ENCODE measurements at regions not wholly inside any gene's neighbourhood (a gene's known extent, or its start where the extent isn't known, plus 50 kb on each side); places are given as distances from the start of the nearest gene placed in this dataset.
"Not testable (repeated sequence)": the region's sequence is repeated elsewhere in the genome, so short reads cannot be mapped to it uniquely, and the experiment has no call there.

DNA sequence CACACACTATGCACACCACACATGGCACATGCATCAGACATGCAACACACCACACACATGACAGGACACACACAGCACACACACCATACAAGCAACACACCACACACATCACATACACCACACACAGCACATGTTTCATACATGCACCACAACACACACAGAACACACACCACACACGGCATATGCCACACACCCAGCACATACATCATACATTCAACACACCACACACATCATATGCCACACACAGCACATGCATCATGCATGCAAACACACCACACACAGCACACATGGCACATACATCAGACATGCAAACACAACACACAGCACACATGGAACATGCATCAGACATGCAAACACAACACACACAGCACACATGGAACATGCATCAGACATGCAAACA, 80.7 kb upstream of the LRPAP1 start:
- Histone ChIP-seq H3K36me3 (no peaks in the 10 kb centered on the region), H3K27me3 (ENCODE audit: low read depth) (peaks cover 3% of the 10 kb centered on the region), H3K4me3 (no peak overlapping the region), H3K27ac (no peak overlapping the region), H3K9me3 (no peaks in the 10 kb centered on the region), H3K4me1 (no peaks in the 10 kb centered on the region)
- ATAC-seq (no peak), DNase-seq (no peak)
- intact Hi-C loops (cut with DNase I) = no loop called here
- TF ChIP-seq, protein P1, sequence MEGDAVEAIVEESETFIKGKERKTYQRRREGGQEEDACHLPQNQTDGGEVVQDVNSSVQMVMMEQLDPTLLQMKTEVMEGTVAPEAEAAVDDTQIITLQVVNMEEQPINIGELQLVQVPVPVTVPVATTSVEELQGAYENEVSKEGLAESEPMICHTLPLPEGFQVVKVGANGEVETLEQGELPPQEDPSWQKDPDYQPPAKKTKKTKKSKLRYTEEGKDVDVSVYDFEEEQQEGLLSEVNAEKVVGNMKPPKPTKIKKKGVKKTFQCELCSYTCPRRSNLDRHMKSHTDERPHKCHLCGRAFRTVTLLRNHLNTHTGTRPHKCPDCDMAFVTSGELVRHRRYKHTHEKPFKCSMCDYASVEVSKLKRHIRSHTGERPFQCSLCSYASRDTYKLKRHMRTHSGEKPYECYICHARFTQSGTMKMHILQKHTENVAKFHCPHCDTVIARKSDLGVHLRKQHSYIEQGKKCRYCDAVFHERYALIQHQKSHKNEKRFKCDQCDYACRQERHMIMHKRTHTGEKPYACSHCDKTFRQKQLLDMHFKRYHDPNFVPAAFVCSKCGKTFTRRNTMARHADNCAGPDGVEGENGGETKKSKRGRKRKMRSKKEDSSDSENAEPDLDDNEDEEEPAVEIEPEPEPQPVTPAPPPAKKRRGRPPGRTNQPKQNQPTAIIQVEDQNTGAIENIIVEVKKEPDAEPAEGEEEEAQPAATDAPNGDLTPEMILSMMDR (IDR thresholded peaks at IDR 0.05) = no peak

DNA sequence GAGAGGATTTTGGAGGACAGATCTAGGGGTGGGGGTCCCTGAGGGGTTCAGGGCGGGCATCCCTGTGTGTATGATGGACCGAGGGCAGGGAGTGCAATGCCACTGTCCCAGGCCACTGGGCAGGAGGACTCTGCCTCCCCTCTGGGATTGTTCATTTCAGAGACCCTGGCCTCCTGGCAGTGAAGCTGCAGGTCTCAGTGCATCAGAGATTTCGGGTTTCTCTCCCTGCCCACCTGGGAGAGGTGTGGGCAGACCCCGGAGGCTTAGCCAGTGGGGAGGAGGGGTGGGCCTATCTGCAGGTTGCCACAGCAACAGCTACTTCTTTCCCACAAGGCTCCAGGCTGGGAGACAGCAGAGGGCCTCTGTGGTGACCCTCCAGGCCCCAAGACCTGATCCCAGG, 80.1 kb upstream of the LRPAP1 start:
- ATAC-seq = no peak
- H3K4me1 ChIP-seq = no peaks in the 10 kb centered on the region
- peaks cover 3% of the 10 kb centered on the region for H3K27me3 ChIP-seq (ENCODE audit: low read depth)
- TF ChIP-seq, protein P1 (IDR thresholded peaks at IDR 0.05) = no peak
- DNase-seq = no peak
- H3K36me3 ChIP-seq = no peaks in the 10 kb centered on the region
- intact Hi-C loops (cut with DNase I) = no loop called here
- no peak overlapping the region for H3K27ac ChIP-seq
- H3K9me3 ChIP-seq = no peaks in the 10 kb centered on the region
- H3K4me3 ChIP-seq = no peak overlapping the region

DNA sequence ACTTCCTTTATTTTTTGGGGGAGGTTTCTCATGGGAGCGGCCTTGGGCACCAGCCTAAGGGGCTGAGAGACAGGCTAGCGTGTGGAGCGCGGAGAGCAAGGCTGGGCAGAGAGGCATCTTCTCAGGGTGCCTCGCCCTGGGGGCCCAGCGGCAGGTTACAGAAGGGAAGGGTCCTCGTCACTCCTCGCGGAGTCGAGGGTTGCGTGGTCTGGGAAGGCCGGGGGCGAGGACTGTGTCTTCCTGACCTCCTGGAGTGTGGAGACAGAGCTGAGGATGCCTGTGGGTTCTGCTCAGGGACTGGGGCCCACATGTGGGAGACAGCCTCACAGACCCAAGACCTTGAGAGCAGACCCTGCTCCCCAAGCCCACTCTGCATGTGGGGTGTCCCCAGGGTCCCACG, 79.6 kb upstream of the LRPAP1 start:
- intact Hi-C loops (cut with DNase I) = no loop called here

DNA sequence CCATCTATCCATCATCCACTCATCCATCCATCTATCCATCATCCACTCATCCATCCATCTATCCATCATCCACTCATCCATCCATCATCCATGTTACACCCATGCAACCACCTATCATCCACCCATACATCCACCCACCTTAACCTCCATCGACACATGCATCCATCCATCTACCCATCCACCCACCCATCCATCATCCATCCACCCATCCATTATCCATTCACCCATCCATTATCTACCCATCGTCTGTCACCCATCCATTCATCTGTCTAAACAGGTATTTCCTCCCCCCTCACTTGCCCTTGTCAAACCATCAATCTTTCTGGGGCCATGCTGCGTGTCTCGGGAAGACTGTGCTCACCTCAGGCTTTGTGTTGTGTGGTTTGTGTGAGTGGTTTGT, 78.6 kb upstream of the LRPAP1 start:
- H3K9me3 ChIP-seq; DNase-seq; H3K36me3 ChIP-seq; intact Hi-C loops (cut with DNase I); ATAC-seq; H3K27me3 ChIP-seq (ENCODE audit: low read depth); H3K27ac ChIP-seq; H3K4me3 ChIP-seq; H3K4me1 ChIP-seq: not testable (repeated sequence)

More for the DNA sequence above, 79.6 kb upstream of the LRPAP1 start:
- Histone ChIP-seq H3K36me3 (no peaks in the 10 kb centered on the region), H3K9me3 (no peaks in the 10 kb centered on the region), H3K4me1 (no peaks in the 10 kb centered on the region), H3K4me3 (no peak overlapping the region), H3K27ac (no peak overlapping the region), H3K27me3 (ENCODE audit: low read depth) (peaks cover 3% of the 10 kb centered on the region)
- TF ChIP-seq, protein P1 (IDR thresholded peaks at IDR 0.05) = no peak
- DNase-seq = no peak
- no peak for ATAC-seq

DNA sequence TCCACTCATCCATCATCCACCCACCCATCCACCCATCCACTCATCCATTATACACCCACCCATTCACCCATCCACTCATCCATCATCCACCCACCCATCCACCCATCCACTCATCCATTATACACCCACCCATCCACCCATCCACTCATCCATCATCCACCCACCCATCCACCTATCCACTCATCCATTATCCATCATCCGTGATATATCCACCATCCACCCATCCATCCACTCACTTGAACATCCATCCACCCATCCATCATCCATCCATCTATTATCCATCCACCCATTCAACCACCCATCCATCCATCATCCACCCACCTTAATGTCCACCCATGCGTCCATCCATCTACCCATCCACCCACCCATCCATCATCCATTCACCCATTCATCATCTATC, 77.7 kb upstream of the LRPAP1 start:
- intact Hi-C loops (cut with DNase I); DNase-seq; H3K27me3 ChIP-seq (ENCODE audit: low read depth); H3K36me3 ChIP-seq; ATAC-seq; H3K4me1 ChIP-seq; H3K4me3 ChIP-seq; H3K9me3 ChIP-seq; H3K27ac ChIP-seq: not testable (repeated sequence)

DNA sequence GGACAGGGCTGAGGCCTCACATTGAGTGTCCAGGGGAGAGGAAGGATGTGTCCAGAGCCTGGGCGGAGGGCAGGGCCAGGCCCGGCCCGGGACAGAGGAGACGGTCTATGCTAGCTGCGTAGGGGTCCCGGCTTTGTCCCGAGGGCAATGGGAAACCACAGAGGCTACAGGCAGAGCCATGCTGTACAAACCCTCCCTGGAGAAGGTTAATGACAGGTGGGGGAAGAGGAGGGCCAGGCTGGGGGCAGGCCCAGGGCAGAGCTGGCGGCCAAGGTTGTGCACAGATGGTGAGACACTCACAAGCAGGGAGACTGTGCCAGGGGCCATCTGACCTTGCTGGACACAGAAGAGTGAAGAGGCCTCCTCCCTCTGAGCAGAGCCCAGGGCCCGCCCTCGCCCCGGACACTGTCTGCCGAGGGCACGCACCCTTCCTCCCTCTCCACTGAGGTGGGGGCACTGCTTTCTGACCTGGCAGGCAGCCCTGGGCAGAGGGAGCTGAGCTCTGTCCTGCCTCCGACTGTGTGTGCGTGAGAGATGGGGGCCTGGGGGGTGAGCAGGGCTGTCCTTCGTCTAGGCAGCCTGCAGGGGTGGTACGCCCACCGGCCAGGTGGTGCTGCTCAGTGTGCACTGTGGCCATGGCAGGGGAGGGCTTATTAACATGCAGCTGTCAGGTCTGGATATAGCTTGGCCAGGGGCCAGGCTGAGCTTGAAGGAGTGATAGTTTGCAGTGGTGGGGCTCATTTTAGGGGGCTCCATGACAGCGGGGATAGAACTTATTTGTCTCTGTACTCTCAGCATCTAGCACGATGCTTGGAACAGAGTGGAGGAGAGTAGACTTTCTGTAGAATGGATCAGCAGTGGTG, 75.7 kb upstream of the LRPAP1 start:
- no peak overlapping the region for H3K27ac ChIP-seq
- no peaks in the 10 kb centered on the region for H3K4me1 ChIP-seq
- no peaks in the 10 kb centered on the region for H3K9me3 ChIP-seq
- TF ChIP-seq, protein P1 (IDR thresholded peaks at IDR 0.05) = no peak
- no peaks in the 10 kb centered on the region for H3K27me3 ChIP-seq (ENCODE audit: low read depth)
- intact Hi-C loops (cut with DNase I) = no loop called here
- DNase-seq (no peak), ATAC-seq (no peak)
- no peak overlapping the region for H3K4me3 ChIP-seq
- no peaks in the 10 kb centered on the region for H3K36me3 ChIP-seq

DNA sequence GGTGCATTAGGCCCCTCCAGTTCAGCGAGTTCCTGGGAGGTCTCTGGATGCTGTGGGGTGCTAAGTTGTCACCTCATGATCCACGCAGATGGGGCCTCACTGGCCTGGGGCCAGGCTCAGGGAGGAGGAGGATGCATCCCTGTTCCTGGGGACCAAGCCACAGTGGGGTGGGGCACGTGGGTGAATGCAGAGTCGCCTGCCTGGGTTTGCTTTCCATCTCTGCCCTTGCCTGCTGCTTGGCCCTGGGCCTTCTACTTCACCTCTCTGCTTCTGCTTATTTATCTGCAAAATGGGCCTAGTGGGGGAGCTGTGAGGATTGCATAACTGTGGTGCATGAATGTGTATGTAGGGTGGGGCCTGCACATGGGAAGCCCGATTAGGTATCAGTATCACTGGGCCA, 74.6 kb upstream of the LRPAP1 start:
- H3K4me3 ChIP-seq; intact Hi-C loops (cut with DNase I); DNase-seq; H3K4me1 ChIP-seq; H3K27me3 ChIP-seq (ENCODE audit: low read depth); H3K27ac ChIP-seq; H3K36me3 ChIP-seq; H3K9me3 ChIP-seq: not testable (repeated sequence)
- peak in 1 of 2 donors; percentile 5 for ATAC-seq

DNA sequence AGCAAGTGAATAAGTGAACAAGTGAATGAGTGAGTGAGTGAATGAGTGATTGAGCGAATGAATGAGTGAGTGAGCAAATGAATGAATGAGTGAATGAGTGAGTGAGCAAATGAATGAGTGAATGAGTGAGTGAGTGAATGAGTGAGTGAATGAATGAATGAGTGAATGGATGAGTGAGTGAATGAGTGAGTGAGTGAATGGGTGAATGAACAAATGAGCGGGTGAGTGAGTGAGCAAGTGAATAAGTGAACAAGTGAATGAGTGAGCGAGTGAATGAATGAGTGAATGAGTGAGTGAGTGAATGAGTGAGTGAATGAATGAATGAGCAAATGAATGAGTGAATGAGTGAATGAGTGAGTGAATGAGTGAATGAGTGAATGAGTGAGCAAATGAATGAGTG, 74.0 kb upstream of the LRPAP1 start:
- H3K4me3 ChIP-seq; H3K27ac ChIP-seq; H3K4me1 ChIP-seq; H3K36me3 ChIP-seq; H3K9me3 ChIP-seq; H3K27me3 ChIP-seq (ENCODE audit: low read depth); intact Hi-C loops (cut with DNase I); DNase-seq; ATAC-seq: not testable (repeated sequence)

Measured in lower lobe of right lung (tissue), 2 donors.